GM12872 (cell line): ENCODE measurements at regions not wholly inside any gene's neighbourhood (a gene's known extent, or its start where the extent isn't known, plus 50 kb on each side); places are given as distances from the start of the nearest gene placed in this dataset.

ENCODE experiments used
- TF ChIP-seq, protein P1 (sequence below): IDR thresholded peaks from 3 replicates; pipeline ENCODE4 v1.5.1; 2011; ENCODE audit warnings: low read depth, mild to moderate bottlenecking, low read length, moderate library complexity; ENCODE audit not compliant: insufficient read depth

DNA sequence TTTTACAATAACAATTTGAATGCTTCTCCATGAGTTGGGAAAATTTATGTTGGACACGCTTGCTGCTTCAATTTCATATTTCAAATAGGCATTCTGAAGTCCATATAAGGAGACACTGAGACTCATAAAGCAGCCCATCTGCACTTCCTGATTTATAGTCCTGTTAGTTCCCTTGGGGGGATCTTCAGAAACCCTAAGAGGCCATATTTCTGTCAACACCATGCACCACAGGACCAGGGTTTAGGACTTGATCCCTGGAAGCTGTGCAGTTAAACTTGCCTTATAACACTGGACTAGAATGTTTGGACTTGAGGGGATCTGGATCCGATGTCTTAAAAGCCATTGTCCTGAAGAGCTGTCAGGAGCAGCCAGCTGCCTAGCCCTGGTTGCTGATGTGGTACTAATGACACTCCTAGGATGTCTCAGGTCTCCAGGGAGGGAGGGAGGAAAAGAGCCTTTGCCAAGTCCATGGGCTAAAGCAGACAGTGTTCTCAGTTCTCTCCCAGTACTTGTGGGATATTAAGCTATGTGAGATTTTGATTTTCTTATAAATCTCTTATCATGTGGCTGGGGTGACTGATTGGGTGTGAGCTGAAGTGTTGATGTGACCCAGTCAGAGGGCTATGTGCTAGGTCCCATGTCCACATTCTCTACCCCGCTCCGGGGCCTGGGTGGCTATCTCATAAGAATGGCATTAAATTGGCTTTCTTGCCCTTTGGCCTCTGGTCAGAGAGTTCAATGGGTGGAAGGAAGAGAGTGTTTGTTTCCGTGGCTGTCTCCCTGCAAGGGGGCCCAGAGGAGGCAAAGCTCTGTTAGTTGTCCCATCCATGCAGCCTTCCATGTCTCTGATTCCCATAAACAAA, 399.8 kb downstream of the OSTF1 start:
- TF ChIP-seq, protein P1, sequence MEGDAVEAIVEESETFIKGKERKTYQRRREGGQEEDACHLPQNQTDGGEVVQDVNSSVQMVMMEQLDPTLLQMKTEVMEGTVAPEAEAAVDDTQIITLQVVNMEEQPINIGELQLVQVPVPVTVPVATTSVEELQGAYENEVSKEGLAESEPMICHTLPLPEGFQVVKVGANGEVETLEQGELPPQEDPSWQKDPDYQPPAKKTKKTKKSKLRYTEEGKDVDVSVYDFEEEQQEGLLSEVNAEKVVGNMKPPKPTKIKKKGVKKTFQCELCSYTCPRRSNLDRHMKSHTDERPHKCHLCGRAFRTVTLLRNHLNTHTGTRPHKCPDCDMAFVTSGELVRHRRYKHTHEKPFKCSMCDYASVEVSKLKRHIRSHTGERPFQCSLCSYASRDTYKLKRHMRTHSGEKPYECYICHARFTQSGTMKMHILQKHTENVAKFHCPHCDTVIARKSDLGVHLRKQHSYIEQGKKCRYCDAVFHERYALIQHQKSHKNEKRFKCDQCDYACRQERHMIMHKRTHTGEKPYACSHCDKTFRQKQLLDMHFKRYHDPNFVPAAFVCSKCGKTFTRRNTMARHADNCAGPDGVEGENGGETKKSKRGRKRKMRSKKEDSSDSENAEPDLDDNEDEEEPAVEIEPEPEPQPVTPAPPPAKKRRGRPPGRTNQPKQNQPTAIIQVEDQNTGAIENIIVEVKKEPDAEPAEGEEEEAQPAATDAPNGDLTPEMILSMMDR = no peak

DNA sequence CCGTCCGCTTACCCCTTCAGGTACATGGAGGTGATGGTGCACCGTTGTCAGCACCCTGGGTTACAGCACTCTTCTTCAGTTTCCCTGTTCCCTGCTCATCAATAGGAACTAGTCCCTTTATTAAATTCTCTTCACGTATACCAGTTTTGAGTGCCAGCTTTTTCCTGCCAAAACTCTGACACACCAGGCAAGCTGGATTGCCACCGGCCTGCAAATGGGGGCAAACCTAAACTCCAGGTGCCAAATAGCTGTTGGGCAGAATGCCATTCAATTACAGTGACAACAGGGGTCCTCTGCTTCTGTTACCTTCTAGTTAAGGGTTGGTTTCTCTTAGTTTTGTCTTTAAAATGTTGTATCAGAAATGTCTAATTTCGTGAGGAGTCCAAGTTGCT, 400.4 kb downstream of the OSTF1 start:
- TF ChIP-seq, protein P1 = no peak

DNA sequence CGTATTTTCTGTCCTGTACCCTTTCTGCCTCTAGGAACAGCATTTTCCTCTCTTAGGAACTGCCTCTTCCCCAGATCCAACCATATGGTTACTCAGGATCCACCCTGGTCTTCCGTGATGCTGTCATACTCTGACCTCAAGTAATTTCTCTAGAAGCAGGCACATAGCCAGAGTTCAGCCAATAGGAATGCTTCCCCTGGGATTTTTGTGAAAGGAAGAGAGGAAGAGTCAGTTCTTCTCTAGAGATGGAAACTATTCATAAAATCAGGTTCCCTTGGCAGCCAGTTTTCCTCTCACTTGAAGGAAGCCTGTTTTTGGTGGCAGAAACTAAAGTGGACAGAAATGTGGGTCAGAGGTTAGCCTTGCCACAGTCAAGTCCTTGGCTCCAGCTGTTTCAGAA, 400.1 kb upstream of the PCSK5 start:
- TF ChIP-seq, protein P1 = no peak

DNA sequence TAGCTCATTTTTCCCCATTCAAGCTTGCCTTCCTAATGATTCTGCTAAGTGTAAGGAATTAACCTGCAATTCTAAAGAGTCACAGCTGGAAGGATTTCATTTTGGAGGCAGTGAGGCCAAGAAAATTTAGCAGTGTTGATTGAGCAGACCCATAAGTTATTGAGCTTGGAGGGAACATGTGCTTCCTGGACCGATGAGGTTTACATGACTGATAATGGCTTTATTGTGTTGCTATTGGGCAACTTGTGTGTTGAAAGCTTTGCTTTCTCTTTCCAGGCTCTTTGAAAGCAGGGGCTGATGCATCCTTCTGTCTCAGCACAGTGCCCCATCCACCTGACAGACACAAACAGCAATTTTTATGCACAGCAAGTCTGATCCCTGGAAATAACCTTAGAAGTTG, 398.9 kb upstream of the PCSK5 start:
- TF ChIP-seq, protein P1 = no peak

DNA sequence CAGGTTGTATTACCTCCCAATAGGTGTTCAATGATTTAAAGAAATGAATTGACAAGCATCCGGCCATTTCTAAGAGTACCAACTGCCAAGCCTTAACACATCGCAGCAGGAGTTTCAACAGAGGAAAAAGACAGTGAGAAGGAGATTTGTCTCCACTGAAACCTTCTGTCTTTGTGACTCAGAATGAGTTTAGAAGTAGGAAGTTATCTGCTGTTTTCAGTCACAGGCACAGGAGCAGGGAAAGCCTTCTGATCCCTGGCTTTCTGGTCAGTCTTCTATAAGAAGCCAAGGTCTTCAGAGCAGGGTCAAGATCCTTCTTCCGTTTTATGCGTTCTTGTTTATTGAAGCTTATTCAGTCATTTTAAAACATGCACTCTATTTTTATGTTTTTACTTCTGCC, 390.7 kb upstream of the PCSK5 start:
- TF ChIP-seq, protein P1 = no peak

DNA sequence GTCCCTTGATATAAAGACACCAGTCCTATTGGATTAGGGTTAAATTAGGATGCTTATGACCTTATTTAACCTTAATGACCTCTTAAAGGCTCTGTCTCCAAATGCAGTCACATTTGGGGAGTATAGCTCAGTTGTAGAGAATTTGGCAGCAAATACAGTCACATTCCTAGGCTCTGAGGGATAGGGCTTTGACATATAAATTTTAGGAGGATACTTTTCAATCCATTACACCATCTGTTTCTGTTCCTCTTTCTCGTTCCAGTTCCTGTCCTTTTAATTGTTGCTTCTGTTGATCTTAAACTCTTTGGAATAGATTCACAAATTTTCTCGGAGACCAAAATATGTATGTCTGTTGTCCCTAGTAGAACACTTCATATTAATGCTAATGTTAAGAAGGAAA, 390.0 kb upstream of the PCSK5 start:
- TF ChIP-seq, protein P1 = no peak

DNA sequence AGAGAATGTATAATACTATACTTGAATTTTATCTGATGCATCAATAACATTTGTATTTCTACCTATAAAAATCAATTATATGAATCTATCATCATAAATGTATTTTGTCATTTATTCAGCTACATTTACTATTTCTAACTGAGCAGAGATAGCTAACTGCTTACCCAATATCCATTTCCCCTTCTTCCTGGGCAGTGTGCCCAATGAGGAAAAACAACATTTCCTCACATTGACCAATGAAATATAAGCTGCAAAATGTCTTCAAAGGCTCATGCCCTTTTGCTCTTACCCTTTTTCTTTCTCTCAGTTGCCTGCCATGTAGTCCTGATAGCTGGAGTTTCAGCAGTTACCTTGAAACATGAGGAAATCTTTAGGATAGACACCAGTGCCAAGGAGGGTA, 385.8 kb upstream of the PCSK5 start:
- TF ChIP-seq, protein P1 = no peak
